HG03439 (cell line): ENCODE measurements at regions not wholly inside any gene's neighbourhood (a gene's known extent, or its start where the extent isn't known, plus 50 kb on each side); places are given as distances from the start of the nearest gene placed in this dataset.

Source experiments
- ATAC-seq: cut with Tn5 transposase; IDR thresholded peaks from one replicate; pipeline ENCODE4 v1.9.1; 2021; ENCODE audit warnings: mild to moderate bottlenecking, moderate library complexity; ENCODE audit not compliant: unreplicated experiment

DNA sequence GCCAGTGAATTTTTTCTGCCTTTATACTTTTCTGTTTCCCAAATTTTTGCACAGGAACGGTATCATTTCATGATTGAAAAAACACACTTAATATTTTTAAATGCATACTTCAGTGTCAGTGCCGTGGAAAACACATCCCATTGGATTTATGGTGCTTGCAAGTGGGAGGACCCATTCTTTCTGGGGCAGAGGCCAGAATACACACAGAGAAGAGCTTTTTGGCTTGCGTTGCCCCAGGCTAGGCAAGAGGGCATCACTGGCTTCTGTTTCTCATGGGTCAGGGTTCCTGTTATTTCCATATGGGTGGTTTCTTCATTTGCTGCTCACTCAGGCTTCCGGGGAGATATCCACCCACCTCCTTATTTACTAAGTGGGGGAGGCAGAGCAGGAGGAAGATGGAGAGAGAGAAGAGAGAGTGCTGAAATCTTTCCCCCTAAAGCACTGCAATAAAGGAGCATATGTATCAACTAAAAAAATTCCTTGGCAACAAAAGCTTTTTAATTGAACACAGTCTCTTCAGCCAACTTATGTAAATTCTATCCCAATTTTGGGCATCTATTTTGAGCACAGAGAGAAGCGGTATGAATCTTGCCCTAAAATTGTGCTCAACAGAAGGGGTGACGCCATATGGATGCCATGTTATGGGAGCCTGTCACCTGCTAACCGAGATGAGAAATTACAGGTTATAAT is 66.0 kb upstream of the KIRREL3 start:
- no peak for ATAC-seq

- no peak for ATAC-seq
These were observed 62.7 kb upstream of the KIRREL3 start for GRCh38 chr11:127063241-127063640.

DNA sequence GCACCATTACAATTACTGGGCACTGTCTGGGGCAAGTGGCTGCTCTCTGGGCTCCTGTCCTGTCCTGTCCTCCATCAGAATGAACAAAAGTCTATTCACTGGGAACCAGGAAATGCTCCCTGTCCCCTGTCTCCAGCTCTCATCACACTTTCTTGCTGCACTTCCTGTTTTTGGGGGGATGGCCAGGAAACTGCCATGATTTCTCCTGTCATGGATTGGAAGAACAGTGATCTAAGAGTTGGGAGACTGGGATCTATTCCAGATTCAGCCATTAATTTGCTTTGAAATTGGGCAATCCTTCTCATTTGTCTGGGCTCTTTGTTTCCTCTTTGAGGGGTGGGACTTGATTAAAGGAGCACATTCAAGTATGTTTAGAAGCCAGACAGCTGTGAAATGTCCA is 61.4 kb upstream of the KIRREL3 start:
- ATAC-seq = no peak

- no peak for ATAC-seq
These were observed 59.2 kb upstream of the KIRREL3 start for GRCh38 chr11:127059750-127060149.

GRCh38 chr11:127059286-127059685 is 58.7 kb upstream of the KIRREL3 start:
- no peak for ATAC-seq

DNA sequence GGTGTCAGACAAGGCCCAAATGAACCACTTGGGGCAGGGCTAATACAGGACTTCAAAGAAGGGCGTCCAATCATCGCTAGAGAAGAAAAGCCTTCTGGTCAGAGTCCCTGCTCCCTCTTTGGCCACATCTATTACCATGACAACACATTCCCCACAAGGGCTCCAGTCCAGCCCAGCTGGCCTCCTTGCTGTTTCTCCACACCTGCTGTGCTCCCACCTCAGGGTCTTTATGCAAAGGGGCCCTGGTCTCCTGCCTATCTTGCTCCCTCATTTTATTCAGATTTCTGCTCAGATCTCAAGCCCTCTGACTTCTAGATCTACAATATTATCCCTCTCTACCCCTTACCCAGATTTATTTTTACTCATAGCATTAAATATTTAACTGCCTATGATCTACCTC is 58.0 kb upstream of the KIRREL3 start:
- ATAC-seq = no peak

- ATAC-seq = no peak
These were observed 56.6 kb upstream of the KIRREL3 start for GRCh38 chr11:127057126-127057525.

GRCh38 chr11:127056338-127056971 is 55.9 kb upstream of the KIRREL3 start:
- ATAC-seq = no peak

DNA sequence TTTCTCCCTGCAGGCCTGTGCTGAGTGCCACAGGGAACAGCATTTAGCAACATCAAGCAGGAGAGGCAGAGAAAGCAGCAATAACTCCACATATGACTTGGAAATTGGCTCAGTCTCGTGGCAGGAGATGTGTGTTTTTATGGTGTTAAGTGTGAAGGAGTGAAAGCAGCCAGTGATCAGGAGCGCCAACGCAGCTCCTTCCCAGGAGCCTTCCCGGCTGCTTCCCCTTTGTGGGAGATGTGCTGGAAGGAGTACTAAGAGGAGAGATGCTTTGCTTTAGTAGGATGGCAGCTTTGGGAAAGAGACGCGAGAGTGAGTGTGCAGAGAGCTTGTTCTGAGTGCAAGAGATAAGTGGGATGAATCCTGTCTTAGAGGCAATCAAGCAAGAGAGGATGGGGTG is 54.7 kb upstream of the KIRREL3 start:
- ATAC-seq = no peak

GRCh38 chr11:127054153-127054552 is 53.6 kb upstream of the KIRREL3 start:
- ATAC-seq = no peak

DNA sequence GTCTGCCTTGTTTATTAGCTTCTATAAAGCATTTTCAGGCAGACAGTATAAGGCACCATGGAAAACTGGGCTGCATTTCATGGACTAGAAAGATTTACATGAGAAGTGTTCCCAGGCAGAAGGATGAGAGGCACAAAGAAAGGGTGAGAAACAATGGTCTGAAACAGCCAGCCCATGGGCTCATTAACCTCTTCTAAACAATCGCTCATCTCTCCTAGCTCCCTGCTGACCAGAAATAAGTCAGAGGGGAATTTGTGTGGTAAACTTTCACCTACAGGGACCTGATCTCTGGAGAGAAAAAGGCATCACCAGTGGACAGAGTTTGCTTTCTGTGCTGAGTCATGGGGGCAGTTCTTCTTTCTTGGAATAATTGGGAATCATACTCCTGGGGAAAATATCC is 51.8 kb upstream of the KIRREL3 start:
- ATAC-seq = no peak
